Natural killer cell (primary cell): ENCODE measurements at regions not wholly inside any gene's neighbourhood (a gene's known extent, or its start where the extent isn't known, plus 50 kb on each side); places are given as distances from the start of the nearest gene placed in this dataset.

Experiments
- ATAC-seq, 3 donors: fragments of 150-1000 bp in 2 of 3; fragments of 200-7000 bp in 1 of 3; cut with Tn5 transposase; 1 replicate in 1 of 3; 2 replicates in 2 of 3; pipeline ENCODE4 v1.10.0; 2021; ENCODE audit warnings: mild to moderate bottlenecking in 2 of 3, moderate library complexity in 2 of 3
- DNase-seq, 2 donors: peaks; one replicate each; pipeline versions ENCODE4 v3.0.0 to v3.0.0-alpha.2; 2013 to 2021; ENCODE audit warnings: mixed read lengths in 1 of 2
- H3K27ac ChIP-seq: one replicate; pipeline ENCODE4 v1.5.1; 2013; ENCODE audit warnings: mild to moderate bottlenecking, low read length
- H3K27me3 ChIP-seq: one replicate; pipeline ENCODE4 v1.6.1; 2013; ENCODE audit warnings: low read length; ENCODE audit not compliant: control insufficient read depth, insufficient read depth
- H3K36me3 ChIP-seq: one replicate; pipeline ENCODE4 v1.6.1; 2013; ENCODE audit warnings: low read length; ENCODE audit not compliant: control insufficient read depth, insufficient read depth
- H3K4me1 ChIP-seq: one replicate; pipeline ENCODE4 v1.6.1; 2013; ENCODE audit warnings: low read length; ENCODE audit not compliant: control insufficient read depth, insufficient read depth
- H3K4me3 ChIP-seq: one replicate; pipeline ENCODE4 v1.5.1; 2013; ENCODE audit warnings: low read length
- H3K9me3 ChIP-seq: one replicate; pipeline ENCODE4 v1.6.1; 2013; ENCODE audit warnings: low read length; ENCODE audit not compliant: control insufficient read depth, insufficient read depth
- H3K27ac Mint-ChIP-seq, 2 donors: one replicate each; pipeline ENCODE4 v1.8.0; 2022; ENCODE audit warnings: mild to moderate bottlenecking in 2 of 2, mixed read lengths in 2 of 2, moderate library complexity in 1 of 2
- H3K27me3 Mint-ChIP-seq, 2 donors: one replicate each; pipeline ENCODE4 v1.8.0; 2022; ENCODE audit warnings: low read depth in 2 of 2, mixed read lengths in 2 of 2
- H3K36me3 Mint-ChIP-seq: one replicate; pipeline ENCODE4 v1.8.0; 2022; ENCODE audit warnings: mixed read lengths
- H3K4me1 Mint-ChIP-seq, 2 donors: one replicate each; pipeline ENCODE4 v1.8.0; 2022; ENCODE audit warnings: mixed read lengths in 2 of 2
- H3K4me3 Mint-ChIP-seq: one replicate; pipeline ENCODE4 v1.8.0; 2022; ENCODE audit warnings: mild to moderate bottlenecking, moderate library complexity, mixed read lengths
- H3K9me3 Mint-ChIP-seq, 2 donors: one replicate each; pipeline ENCODE4 v1.8.0; 2022; ENCODE audit warnings: mixed read lengths in 2 of 2
- WGBS: methylation state at CpG from one replicate; pipeline ENCODE4 v1.1.7; 2013; ENCODE audit warnings: missing lambda C conversion rate; ENCODE audit not compliant: insufficient coverage; 5-methylcytosine and 5-hydroxymethylcytosine counted together
- intact Hi-C: fragments of 100-400 bp; cut with micrococcal nuclease; formaldehyde crosslinking; loops from one replicate; pipeline ENCODE4 v1.14.2; 2022
- TF ChIP-seq, protein P1 (sequence below): fragments of 200-600 bp; IDR thresholded peaks from one replicate; pipeline ENCODE4 v1.8.0; 2022; ENCODE audit warnings: antibody characterized with exemption

DNA sequence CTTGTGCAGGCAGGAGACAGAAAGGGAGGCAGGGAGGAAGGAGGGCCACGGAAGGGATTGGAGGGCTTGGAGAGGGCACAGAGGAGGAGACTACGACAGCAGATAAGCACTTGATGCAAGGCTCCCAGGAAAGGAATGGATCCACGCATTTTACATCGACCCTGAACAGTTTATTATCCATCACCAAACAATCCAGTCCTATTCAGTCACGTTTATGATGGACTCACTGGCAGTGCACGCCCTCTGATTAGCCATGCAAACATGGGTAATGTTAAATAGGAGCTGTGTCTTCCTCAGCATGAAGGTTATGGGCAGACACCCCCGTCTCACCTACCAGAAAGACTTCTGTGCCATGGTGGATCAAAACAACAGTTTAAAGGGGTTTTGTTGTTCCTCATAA, 80.2 kb upstream of the SNRK start:
- Mint-ChIP-seq H3K4me3 (no peak overlapping the region), H3K27ac (no peak overlapping the region), H3K27me3 (peaks cover 0 to 4% of the 10 kb centered on the region in 2 donors), H3K4me1 (peaks cover 0 to 13% of the 10 kb centered on the region in 2 donors), H3K9me3 (no peaks in the 10 kb centered on the region), H3K36me3 (no peaks in the 10 kb centered on the region)
- no peak for ATAC-seq
- Histone ChIP-seq H3K27me3 (no peaks in the 10 kb centered on the region), H3K27ac (no peak overlapping the region), H3K4me1 (no peaks in the 10 kb centered on the region), H3K36me3 (no peaks in the 10 kb centered on the region), H3K9me3 (no peaks in the 10 kb centered on the region), H3K4me3 (no peak overlapping the region)
- intact Hi-C loops: no loop called here
- WGBS: 91% methylated on average over 5 of the region's 7 CpGs
- DNase-seq: no peak
- TF ChIP-seq, protein P1, sequence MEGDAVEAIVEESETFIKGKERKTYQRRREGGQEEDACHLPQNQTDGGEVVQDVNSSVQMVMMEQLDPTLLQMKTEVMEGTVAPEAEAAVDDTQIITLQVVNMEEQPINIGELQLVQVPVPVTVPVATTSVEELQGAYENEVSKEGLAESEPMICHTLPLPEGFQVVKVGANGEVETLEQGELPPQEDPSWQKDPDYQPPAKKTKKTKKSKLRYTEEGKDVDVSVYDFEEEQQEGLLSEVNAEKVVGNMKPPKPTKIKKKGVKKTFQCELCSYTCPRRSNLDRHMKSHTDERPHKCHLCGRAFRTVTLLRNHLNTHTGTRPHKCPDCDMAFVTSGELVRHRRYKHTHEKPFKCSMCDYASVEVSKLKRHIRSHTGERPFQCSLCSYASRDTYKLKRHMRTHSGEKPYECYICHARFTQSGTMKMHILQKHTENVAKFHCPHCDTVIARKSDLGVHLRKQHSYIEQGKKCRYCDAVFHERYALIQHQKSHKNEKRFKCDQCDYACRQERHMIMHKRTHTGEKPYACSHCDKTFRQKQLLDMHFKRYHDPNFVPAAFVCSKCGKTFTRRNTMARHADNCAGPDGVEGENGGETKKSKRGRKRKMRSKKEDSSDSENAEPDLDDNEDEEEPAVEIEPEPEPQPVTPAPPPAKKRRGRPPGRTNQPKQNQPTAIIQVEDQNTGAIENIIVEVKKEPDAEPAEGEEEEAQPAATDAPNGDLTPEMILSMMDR: no peak

DNA sequence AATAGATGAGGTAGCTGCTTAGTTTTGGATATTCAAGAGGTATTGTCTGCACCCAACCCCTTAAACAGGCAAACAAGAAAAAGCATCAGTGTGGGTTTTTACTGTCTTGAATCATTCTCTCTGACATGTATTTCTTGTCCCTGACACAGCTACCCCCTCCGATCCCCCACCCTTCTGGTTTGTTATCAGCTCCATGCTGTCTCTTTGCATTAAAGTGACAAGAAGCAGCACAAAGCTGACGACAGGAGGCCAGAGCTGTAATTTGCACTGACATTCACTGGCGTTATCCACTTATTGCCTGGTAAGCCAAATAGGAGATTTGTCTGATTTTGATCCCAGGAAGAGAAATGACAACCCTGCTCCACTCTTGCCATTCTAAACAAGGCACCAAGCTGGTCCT, 83.3 kb upstream of the SNRK start:
- no peak overlapping the region for H3K27ac Mint-ChIP-seq
- no peaks in the 10 kb centered on the region for H3K9me3 Mint-ChIP-seq
- no peaks in the 10 kb centered on the region for H3K36me3 ChIP-seq
- no peak for ATAC-seq
- no peaks in the 10 kb centered on the region for H3K36me3 Mint-ChIP-seq
- no peak overlapping the region for H3K4me3 ChIP-seq
- H3K4me1 ChIP-seq: no peaks in the 10 kb centered on the region
- 96% methylated on average over 3 of the region's 3 CpGs for WGBS
- H3K4me1 Mint-ChIP-seq: peaks cover 5 to 19% of the 10 kb centered on the region in 2 donors
- intact Hi-C loops: no loop called here
- H3K27ac ChIP-seq: no peak overlapping the region
- H3K4me3 Mint-ChIP-seq: no peak overlapping the region
- DNase-seq: no peak
- H3K27me3 Mint-ChIP-seq: peaks cover 6 to 18% of the 10 kb centered on the region in 2 donors
- TF ChIP-seq, protein P1: no peak
- H3K9me3 ChIP-seq: no peaks in the 10 kb centered on the region
- no peaks in the 10 kb centered on the region for H3K27me3 ChIP-seq

DNA sequence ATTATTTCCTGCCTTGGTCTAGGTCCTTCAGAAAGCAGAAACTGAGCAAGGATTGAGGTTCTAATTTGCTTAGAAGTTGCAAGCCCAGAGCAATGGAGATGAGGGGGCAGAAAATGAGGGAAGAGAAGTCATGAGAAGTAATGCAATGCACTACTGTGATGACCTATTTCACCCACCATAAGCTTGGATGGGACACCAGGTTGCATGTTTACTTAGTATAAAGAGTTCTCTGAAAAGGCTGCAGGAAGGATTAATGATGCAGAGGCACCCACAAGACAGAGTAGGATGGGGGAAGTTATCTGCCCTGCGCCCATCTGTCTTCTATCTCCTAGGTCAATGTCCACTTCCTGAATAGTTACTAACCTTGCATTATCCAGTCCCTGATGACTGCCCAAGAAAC, 84.8 kb upstream of the SNRK start:
- TF ChIP-seq, protein P1: no peak
- DNase-seq (no peak), ATAC-seq (no peak)
- Mint-ChIP-seq H3K27ac (no peak overlapping the region), H3K9me3 (no peaks in the 10 kb centered on the region), H3K4me1 (peaks cover 5 to 16% of the 10 kb centered on the region in 2 donors), H3K4me3 (no peak overlapping the region), H3K27me3 (peaks cover 6 to 19% of the 10 kb centered on the region in 2 donors), H3K36me3 (no peaks in the 10 kb centered on the region)
- no peak overlapping the region for H3K4me3 ChIP-seq
- intact Hi-C loops: no loop called here
- no CpG with 5 or more reads among the region's 1 CpG for WGBS
- no peaks in the 10 kb centered on the region for H3K9me3 ChIP-seq
- no peaks in the 10 kb centered on the region for H3K27me3 ChIP-seq
- no peaks in the 10 kb centered on the region for H3K36me3 ChIP-seq
- H3K27ac ChIP-seq: no peak overlapping the region
- H3K4me1 ChIP-seq: no peaks in the 10 kb centered on the region

DNA sequence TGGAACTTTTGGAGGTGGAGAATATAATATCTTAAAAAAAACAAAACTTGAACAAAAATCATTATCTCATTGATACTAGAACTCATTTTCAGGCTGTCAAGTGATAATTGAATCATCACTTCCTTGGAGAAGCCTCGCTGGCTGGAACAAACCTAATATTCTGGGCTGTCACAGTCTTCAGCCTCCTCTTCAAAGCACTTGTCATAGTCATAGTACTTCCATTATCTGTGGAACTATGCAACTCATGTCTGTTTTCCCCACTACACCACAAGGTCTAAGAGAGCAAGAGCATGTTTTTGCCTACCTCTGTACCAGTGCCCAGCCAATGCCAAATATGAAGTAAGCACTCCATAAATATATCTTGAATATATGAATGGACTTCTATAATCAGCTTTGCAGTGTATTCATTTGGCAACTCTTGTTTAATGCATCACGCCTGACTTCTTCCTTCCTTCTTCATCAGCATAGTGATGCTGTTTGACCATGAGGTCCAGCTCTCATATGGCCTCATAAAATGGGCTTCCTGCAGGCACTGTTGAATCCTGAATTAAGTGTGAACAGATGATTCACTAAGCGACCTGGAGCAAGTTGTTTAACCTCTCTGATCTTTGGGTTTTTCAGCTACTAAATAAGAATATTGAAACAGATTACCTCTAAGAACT, 86.6 kb upstream of the SNRK start:
- Histone ChIP-seq H3K9me3 (no peaks in the 10 kb centered on the region), H3K36me3 (no peaks in the 10 kb centered on the region), H3K4me1 (peaks cover 2% of the 10 kb centered on the region), H3K4me3 (no peak overlapping the region), H3K27me3 (no peaks in the 10 kb centered on the region), H3K27ac (no peak overlapping the region)
- no peak overlapping the region for H3K4me3 Mint-ChIP-seq
- H3K36me3 Mint-ChIP-seq: no peaks in the 10 kb centered on the region
- no peak for DNase-seq
- intact Hi-C loops: no loop called here
- ATAC-seq: no peak
- 81% methylated on average over 3 of the region's 3 CpGs for WGBS
- TF ChIP-seq, protein P1: no peak
- H3K9me3 Mint-ChIP-seq: no peaks in the 10 kb centered on the region
- peaks cover 6 to 19% of the 10 kb centered on the region in 2 donors for H3K27me3 Mint-ChIP-seq
- peaks cover 8 to 25% of the 10 kb centered on the region in 2 donors for H3K4me1 Mint-ChIP-seq
- H3K27ac Mint-ChIP-seq: no peak overlapping the region
